MM.1S (cell line): ENCODE measurements at regions not wholly inside any gene's neighbourhood (a gene's known extent, or its start where the extent isn't known, plus 50 kb on each side); places are given as distances from the start of the nearest gene placed in this dataset.

ENCODE experiments used
- DNase-seq: peaks from one replicate; pipeline ENCODE4 v3.0.0-alpha.2; 2015
- H2AFZ ChIP-seq: fragments of 300-600 bp; sonication (generic); 2 replicates; pipeline ENCODE4 v1.6.0; 2016; ENCODE audit warnings: antibody characterized with exemption, low read length
- H3F3A ChIP-seq: fragments of 300-600 bp; sonication (generic); 2 replicates; pipeline ENCODE4 v1.6.1; 2016; ENCODE audit warnings: mild to moderate bottlenecking, antibody characterized with exemption, low read length, moderate library complexity, mixed read lengths; ENCODE audit not compliant: insufficient read depth
- H3K27ac ChIP-seq: fragments of 300-600 bp; sonication (generic); 2 replicates; pipeline ENCODE4 v1.5.1; 2016; ENCODE audit warnings: mild to moderate bottlenecking, low read length
- H3K27me3 ChIP-seq: fragments of 300-600 bp; sonication (generic); replicated peaks from 2 replicates; pipeline ENCODE4 v1.6.0; 2016; ENCODE audit warnings: low read length; ENCODE audit not compliant: insufficient read depth
- H3K36me3 ChIP-seq: fragments of 300-600 bp; sonication (generic); replicated peaks from 2 replicates; pipeline ENCODE4 v1.6.1; 2016; ENCODE audit warnings: mild to moderate bottlenecking, low read length, mixed read lengths; ENCODE audit not compliant: insufficient read depth
- H3K4me1 ChIP-seq: fragments of 300-600 bp; sonication (generic); 2 replicates; pipeline ENCODE4 v1.6.1; 2016; ENCODE audit warnings: low read length, mixed read lengths
- H3K4me2 ChIP-seq: fragments of 300-600 bp; sonication (generic); 2 replicates; pipeline ENCODE4 v1.6.0; 2016; ENCODE audit warnings: low read depth, low read length
- H3K4me3 ChIP-seq: fragments of 300-600 bp; sonication (generic); 2 replicates; pipeline ENCODE4 v1.5.1; 2016; ENCODE audit warnings: low read length, mixed read lengths
- H3K79me2 ChIP-seq: fragments of 300-600 bp; sonication (generic); 2 replicates; pipeline ENCODE4 v1.6.1; 2016; ENCODE audit warnings: mixed run types, low read length, mixed read lengths
- H3K9ac ChIP-seq: fragments of 300-600 bp; sonication (generic); 2 replicates; pipeline ENCODE4 v1.6.1; 2016; ENCODE audit warnings: low read length, mixed read lengths
- H3K9me2 ChIP-seq: fragments of 300-600 bp; sonication (generic); replicated peaks from 2 replicates; pipeline ENCODE4 v1.6.1; 2016; ENCODE audit warnings: mild to moderate bottlenecking, low read length, mixed read lengths; ENCODE audit not compliant: insufficient read depth
- H3K9me3 ChIP-seq: fragments of 300-600 bp; sonication (generic); replicated peaks from 2 replicates; pipeline ENCODE4 v1.6.1; 2016; ENCODE audit warnings: mild to moderate bottlenecking, low read length, mixed read lengths; ENCODE audit not compliant: insufficient read depth
- H4K20me1 ChIP-seq: fragments of 300-600 bp; sonication (generic); 2 replicates; pipeline ENCODE4 v1.6.1; 2016; ENCODE audit warnings: mild to moderate bottlenecking, low read length, moderate library complexity, mixed read lengths; ENCODE audit not compliant: insufficient read depth
- EZH2 ChIP-seq: fragments of 300-600 bp; sonication (generic); optimal IDR thresholded peaks from 2 replicates; pipeline ENCODE3; 2017; ENCODE audit warnings: low read depth, mild to moderate bottlenecking, antibody characterized with exemption, low read length, mixed read lengths
- EZH2phosphoT487 ChIP-seq: fragments of 300-600 bp; sonication (generic); IDR thresholded peaks from 2 replicates; pipeline ENCODE4 v1.6.1; 2018; ENCODE audit warnings: antibody characterized with exemption, low read length
- TF ChIP-seq, protein P1 (sequence below): fragments of 300-600 bp; sonication (generic); IDR thresholded peaks from 2 replicates; pipeline ENCODE4 v1.5.1; 2016; ENCODE audit warnings: antibody characterized with exemption, low read length, mixed read lengths

GRCh38 chr10:69733791-69734261, 67.9 kb upstream of the COL13A1 start:
- Histone ChIP-seq H3K79me2 (no peaks in the 10 kb centered on the region), H3K9ac (no peak overlapping the region), H3F3A (no peaks in the 10 kb centered on the region), H3K27ac (no peak overlapping the region), H3K36me3 (no peaks in the 10 kb centered on the region), H4K20me1 (0 out of 2 replicates have a peak, but pooled peaks cover 5% of the 10 kb centered on the region), H2AFZ (no peak overlapping the region), H3K4me2 (no peak overlapping the region), H3K4me3 (no peak overlapping the region), H3K27me3 (peaks cover 92% of the 10 kb centered on the region), H3K9me3 (no peaks in the 10 kb centered on the region), H3K4me1 (peaks cover 15% of the 10 kb centered on the region), H3K9me2 (no peaks in the 10 kb centered on the region)
- DNase-seq, result no peak
- TF ChIP-seq EZH2 (no peak), EZH2phosphoT487 (no peak)
- TF ChIP-seq, protein P1, sequence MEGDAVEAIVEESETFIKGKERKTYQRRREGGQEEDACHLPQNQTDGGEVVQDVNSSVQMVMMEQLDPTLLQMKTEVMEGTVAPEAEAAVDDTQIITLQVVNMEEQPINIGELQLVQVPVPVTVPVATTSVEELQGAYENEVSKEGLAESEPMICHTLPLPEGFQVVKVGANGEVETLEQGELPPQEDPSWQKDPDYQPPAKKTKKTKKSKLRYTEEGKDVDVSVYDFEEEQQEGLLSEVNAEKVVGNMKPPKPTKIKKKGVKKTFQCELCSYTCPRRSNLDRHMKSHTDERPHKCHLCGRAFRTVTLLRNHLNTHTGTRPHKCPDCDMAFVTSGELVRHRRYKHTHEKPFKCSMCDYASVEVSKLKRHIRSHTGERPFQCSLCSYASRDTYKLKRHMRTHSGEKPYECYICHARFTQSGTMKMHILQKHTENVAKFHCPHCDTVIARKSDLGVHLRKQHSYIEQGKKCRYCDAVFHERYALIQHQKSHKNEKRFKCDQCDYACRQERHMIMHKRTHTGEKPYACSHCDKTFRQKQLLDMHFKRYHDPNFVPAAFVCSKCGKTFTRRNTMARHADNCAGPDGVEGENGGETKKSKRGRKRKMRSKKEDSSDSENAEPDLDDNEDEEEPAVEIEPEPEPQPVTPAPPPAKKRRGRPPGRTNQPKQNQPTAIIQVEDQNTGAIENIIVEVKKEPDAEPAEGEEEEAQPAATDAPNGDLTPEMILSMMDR, result no peak

DNA sequence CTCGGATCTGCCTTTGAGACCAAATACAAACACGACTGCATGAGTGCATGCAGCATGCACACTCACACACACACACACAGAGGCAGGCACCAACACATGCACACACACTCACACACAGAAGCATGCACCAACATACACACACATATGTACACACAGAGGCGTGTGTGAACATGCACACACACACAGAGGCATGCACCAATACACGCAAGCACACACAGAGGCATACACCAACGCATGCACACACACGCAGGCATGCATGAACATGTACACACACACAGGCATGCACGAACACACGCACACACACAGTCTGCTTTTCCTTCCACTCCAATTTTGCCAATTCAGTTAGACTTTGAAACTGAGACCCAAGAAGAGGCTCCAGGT, 67.3 kb upstream of the COL13A1 start:
- no peaks in the 10 kb centered on the region for H3K79me2 ChIP-seq
- DNase-seq, result no peak
- peaks cover 15% of the 10 kb centered on the region for H3K4me1 ChIP-seq
- TF ChIP-seq, protein P1, result no peak
- no peak for TF ChIP-seq EZH2
- TF ChIP-seq EZH2phosphoT487, result no peak
- no peaks in the 10 kb centered on the region for H3K9me3 ChIP-seq
- H3K9me2 ChIP-seq, result no peaks in the 10 kb centered on the region
- no peak overlapping the region for H3K4me3 ChIP-seq
- no peak overlapping the region for H2AFZ ChIP-seq
- H4K20me1 ChIP-seq, result 0 out of 2 replicates have a peak, but pooled peaks cover 5% of the 10 kb centered on the region
- H3K4me2 ChIP-seq, result peak overlapping the region; percentile 28; the same call in 1 of the 2 replicates
- H3F3A ChIP-seq, result no peaks in the 10 kb centered on the region
- no peak overlapping the region for H3K9ac ChIP-seq
- H3K36me3 ChIP-seq, result no peaks in the 10 kb centered on the region
- no peak overlapping the region for H3K27ac ChIP-seq
- peaks cover 92% of the 10 kb centered on the region for H3K27me3 ChIP-seq

GRCh38 chr10:69734797-69735468, 66.8 kb upstream of the COL13A1 start:
- peak; percentile 54 for DNase-seq
- no peak overlapping the region for H3K27ac ChIP-seq
- no peak overlapping the region for H3K4me3 ChIP-seq
- no peaks in the 10 kb centered on the region for H3K79me2 ChIP-seq
- H4K20me1 ChIP-seq, result 0 out of 2 replicates have a peak, but pooled peaks cover 5% of the 10 kb centered on the region
- H3K4me1 ChIP-seq, result peaks cover 15% of the 10 kb centered on the region
- TF ChIP-seq, protein P1, result no peak
- TF ChIP-seq EZH2phosphoT487, result no peak
- no peak for TF ChIP-seq EZH2
- H3K9me2 ChIP-seq, result no peaks in the 10 kb centered on the region
- no peaks in the 10 kb centered on the region for H3F3A ChIP-seq
- H3K4me2 ChIP-seq, result peak overlapping the region; percentile 28; the same call in 1 of the 2 replicates
- peaks cover 92% of the 10 kb centered on the region for H3K27me3 ChIP-seq
- H3K9me3 ChIP-seq, result no peaks in the 10 kb centered on the region
- H2AFZ ChIP-seq, result no peak overlapping the region
- H3K36me3 ChIP-seq, result no peaks in the 10 kb centered on the region
- no peak overlapping the region for H3K9ac ChIP-seq
